Thymus (tissue), 11 donors: ENCODE measurements at regions not wholly inside any gene's neighbourhood (a gene's known extent, or its start where the extent isn't known, plus 50 kb on each side); places are given as distances from the start of the nearest gene placed in this dataset.

ENCODE experiments used
- DNase-seq, 9 donors: peaks; one replicate each; pipeline ENCODE4 v3.0.0-alpha.2; 2013; ENCODE audit warnings: low spot score in 9 of 9, low read depth in 6 of 9, missing footprints in 1 of 9
- H3K27ac ChIP-seq, 2 donors: one replicate each; pipeline ENCODE4 v1.5.1; 2013; ENCODE audit warnings: control low read depth in 1 of 2, low read depth in 1 of 2, low read length in 1 of 2, mild to moderate bottlenecking in 1 of 2, moderate library complexity in 1 of 2
- H3K27me3 ChIP-seq, 2 donors: one replicate each; pipeline ENCODE4 v1.5.1; 2013; ENCODE audit warnings: low read length in 1 of 2; ENCODE audit not compliant: control insufficient read depth in 2 of 2, insufficient read depth in 1 of 2
- H3K36me3 ChIP-seq, 2 donors: one replicate each; pipeline ENCODE4 v1.5.1; 2013; ENCODE audit warnings: low read length in 1 of 2, mild to moderate bottlenecking in 1 of 2, moderate library complexity in 1 of 2; ENCODE audit not compliant: control insufficient read depth in 2 of 2, insufficient read depth in 2 of 2
- H3K4me1 ChIP-seq, 2 donors: one replicate each; pipeline ENCODE4 v1.5.1; 2013; ENCODE audit warnings: low read length in 2 of 2; ENCODE audit not compliant: control insufficient read depth in 2 of 2, insufficient read depth in 2 of 2
- H3K4me3 ChIP-seq, 2 donors: one replicate each; pipeline ENCODE4 v1.5.1; 2013; ENCODE audit warnings: low read length in 2 of 2, control low read depth in 1 of 2, mild to moderate bottlenecking in 1 of 2
- H3K9me3 ChIP-seq, 2 donors: one replicate each; pipeline ENCODE4 v1.5.1; 2013; ENCODE audit warnings: low read length in 1 of 2, mild to moderate bottlenecking in 1 of 2; ENCODE audit not compliant: control insufficient read depth in 2 of 2, insufficient read depth in 1 of 2
- whole genome bisulfite sequencing: extraction: QIAGEN DNeasy Blood & Tissue Kit; methylation state at CpG from one replicate; pipeline ENCODE4 v1.1.7; 2013; 5-methylcytosine and 5-hydroxymethylcytosine counted together
- donor health status: healthy.

DNA sequence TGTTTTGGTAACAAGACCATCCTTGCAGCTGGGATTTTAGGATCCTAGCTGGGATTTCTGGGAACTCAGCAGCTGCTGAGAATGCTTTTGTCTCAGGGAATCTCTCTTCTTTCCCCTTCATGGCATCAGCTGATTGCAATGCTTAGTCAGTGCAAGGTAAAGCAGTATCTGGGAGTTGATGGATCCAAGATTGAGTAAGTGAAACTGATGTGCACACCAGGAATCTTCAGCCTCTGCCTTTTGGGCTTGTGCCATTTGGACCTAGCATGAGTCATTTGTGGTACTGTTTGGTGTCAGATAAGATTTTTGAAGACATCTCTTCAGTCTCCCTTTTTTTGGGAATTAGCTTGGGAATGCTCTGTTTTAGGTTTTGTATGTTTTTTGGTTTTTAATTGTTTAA lies 363.3 kb upstream of the TFPI start:
- no peak overlapping the region for H3K4me3 ChIP-seq
- no peaks in the 10 kb centered on the region for H3K36me3 ChIP-seq
- H3K27ac ChIP-seq: no peak overlapping the region
- H3K4me1 ChIP-seq: no peaks in the 10 kb centered on the region
- no peaks in the 10 kb centered on the region for H3K9me3 ChIP-seq
- DNase-seq: no peak
- no peaks in the 10 kb centered on the region for H3K27me3 ChIP-seq

DNA sequence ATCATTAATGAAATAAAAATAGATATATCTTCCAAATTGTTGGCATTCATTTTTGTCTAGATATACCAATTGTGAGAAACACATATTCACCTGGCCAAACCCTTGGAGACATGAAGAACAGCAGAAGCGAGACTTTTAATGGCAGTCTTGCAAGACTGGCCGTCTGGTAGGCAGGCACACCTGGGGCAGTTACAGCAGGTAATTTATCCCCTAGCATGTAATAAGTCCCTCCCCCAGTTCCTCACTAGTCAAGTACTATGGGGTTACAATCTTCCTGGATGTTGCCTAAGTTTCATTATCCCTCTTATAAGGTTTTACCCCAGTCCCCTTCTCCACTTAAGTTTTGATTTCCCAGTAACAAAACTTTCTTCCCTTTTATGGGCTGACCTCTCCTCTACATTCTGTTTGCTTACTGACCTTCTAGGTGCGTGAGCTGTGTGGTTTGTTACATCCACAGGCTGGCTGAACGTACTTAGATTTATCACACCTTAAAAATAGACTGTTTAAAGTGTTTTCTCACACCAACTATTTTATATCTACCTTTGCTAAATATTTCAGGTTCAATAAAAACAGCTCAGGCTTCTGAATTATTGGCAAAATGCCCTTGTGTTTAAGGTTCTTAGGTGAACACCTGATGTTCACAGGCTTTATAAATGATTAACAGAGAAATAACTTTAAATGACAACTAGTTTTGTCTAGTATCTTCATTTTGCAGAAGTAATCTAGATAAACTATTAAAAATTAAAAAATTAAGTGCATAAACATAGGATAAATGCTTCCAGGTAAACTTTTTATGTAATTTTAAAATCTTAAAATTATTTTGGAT lies 365.0 kb upstream of the TFPI start:
- Histone ChIP-seq H3K4me3 (no peak overlapping the region), H3K27ac (no peak overlapping the region), H3K27me3 (no peaks in the 10 kb centered on the region), H3K4me1 (no peaks in the 10 kb centered on the region), H3K9me3 (no peaks in the 10 kb centered on the region), H3K36me3 (no peaks in the 10 kb centered on the region)
- no peak for DNase-seq
- 93% methylated on average over 4 of the region's 4 CpGs for WGBS

DNA sequence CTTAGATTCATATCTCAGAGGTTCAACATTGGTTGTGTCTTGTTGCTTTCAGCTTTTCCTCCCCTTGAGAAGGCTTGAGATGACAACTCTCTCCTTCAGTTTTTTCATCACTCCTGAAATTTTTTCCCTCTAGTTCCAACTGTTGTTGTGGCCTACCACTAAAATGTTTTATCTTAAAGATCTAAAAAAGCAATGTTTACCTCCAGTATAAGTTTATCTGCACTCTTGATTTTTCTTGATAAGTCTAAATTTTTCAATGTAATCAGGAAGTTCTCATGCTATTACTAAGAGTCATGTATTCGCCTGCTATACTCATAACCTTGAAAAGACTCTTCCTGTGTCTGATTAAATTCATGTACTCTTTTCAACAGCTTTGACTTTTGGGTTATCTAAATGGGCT lies 366.3 kb upstream of the TFPI start:
- H3K36me3 ChIP-seq: no peaks in the 10 kb centered on the region
- no peaks in the 10 kb centered on the region for H3K4me1 ChIP-seq
- H3K4me3 ChIP-seq: no peak overlapping the region
- H3K27me3 ChIP-seq: no peaks in the 10 kb centered on the region
- WGBS: 82% methylated on average over 1 of the region's 1 CpG
- H3K27ac ChIP-seq: no peak overlapping the region
- DNase-seq: no peak
- H3K9me3 ChIP-seq: no peaks in the 10 kb centered on the region

DNA sequence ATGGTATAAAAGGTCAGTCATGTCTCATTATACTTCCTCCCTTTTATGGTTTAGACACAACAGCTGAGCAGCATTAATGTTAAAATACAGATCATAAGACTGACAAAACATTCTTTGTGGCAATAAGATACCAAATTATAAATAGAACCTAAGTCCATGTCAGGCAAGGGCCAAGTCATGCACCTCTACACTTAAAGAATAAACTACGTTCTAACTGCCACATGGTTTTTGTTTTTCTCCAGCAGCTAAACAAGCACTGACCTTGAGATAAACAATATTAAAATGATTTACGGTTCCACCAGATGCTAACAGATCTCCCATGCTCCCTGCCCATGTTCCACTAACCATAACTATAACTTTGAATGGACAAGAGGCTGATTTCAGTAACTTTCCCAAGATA lies 368.6 kb upstream of the TFPI start:
- no peaks in the 10 kb centered on the region for H3K36me3 ChIP-seq

DNA sequence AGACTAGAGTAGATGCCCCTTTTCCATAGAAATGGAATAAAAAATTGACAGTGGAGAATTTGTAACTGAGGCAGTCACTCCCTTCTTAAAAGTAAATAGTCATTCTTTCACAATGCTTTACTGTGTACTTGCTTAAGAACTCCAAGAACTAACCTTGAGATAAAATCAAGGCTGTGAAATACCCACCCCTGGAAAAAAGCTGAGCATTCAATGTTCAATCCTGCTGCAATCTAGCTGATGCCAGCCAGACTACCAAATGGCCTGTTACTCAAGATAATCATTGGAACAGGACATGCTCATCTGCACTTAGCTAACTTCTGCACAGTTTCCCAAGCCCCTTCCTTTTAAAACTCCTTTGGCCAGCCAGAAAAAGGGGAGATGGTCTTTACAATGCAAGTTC lies 367.4 kb upstream of the GULP1 start:
- H3K36me3 ChIP-seq: no peaks in the 10 kb centered on the region
- no peak overlapping the region for H3K27ac ChIP-seq

More for the DNA sequence above, 368.6 kb upstream of the TFPI start:
- H3K9me3 ChIP-seq: no peaks in the 10 kb centered on the region
- no peak overlapping the region for H3K4me3 ChIP-seq
- DNase-seq: no peak
- no peaks in the 10 kb centered on the region for H3K4me1 ChIP-seq
- H3K27me3 ChIP-seq: no peaks in the 10 kb centered on the region
- no peak overlapping the region for H3K27ac ChIP-seq
- WGBS: 97% methylated on average over 2 of the region's 2 CpGs

DNA sequence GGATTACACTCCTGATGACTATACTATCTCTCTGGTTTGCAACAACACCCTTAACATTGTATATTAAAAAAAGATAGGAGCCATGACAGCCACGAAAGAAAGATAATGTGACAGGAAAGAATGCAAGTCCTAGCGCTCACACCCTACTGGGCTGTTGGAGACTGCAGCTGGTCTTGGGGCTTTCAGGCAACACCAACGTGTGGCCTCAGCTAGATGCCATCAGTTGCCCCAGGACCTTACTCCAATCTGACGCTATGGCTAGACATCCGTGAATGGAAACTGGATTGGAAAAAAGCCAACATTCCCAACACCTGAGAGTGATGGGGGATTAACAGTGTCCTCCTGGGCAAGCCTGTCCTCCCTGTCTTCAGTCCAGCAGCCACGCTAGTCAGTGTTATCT lies 357.4 kb upstream of the GULP1 start:
- Histone ChIP-seq H3K36me3 (no peaks in the 10 kb centered on the region), H3K4me1 (no peaks in the 10 kb centered on the region), H3K27me3 (no peaks in the 10 kb centered on the region), H3K4me3 (no peak overlapping the region), H3K27ac (no peak overlapping the region), H3K9me3 (no peaks in the 10 kb centered on the region)
- no peak for DNase-seq
- WGBS: 86% methylated on average over 6 of the region's 6 CpGs

More for the DNA sequence above, 367.4 kb upstream of the GULP1 start:
- no peak for DNase-seq
- no peaks in the 10 kb centered on the region for H3K9me3 ChIP-seq
- H3K27me3 ChIP-seq: no peaks in the 10 kb centered on the region
- H3K4me3 ChIP-seq: no peak overlapping the region
- H3K4me1 ChIP-seq: no peaks in the 10 kb centered on the region

DNA sequence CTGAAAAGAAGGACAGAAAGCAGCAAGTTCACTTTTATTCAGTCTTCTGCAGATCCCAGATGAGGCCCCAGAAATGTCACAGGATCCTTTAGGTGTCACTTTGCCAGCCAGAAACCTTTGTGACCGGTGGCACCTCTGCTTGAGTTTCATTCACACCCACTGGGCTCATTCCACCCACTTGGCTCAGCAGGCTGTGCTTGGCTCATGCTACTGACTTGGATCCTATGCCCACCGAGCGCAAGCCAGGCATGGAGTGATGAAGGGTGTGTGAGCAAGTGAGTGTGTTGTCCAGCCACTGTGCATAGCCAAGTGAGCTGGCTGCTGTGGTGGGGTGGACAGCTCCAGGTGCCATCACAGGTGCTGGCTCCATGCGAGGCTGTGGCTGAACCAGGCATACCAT lies 357.0 kb upstream of the GULP1 start:
- Histone ChIP-seq H3K36me3 (no peaks in the 10 kb centered on the region), H3K9me3 (no peaks in the 10 kb centered on the region), H3K4me1 (no peaks in the 10 kb centered on the region), H3K27me3 (no peaks in the 10 kb centered on the region), H3K4me3 (no peak overlapping the region), H3K27ac (no peak overlapping the region)
- no peak for DNase-seq
- 92% methylated on average over 4 of the region's 4 CpGs for WGBS

DNA sequence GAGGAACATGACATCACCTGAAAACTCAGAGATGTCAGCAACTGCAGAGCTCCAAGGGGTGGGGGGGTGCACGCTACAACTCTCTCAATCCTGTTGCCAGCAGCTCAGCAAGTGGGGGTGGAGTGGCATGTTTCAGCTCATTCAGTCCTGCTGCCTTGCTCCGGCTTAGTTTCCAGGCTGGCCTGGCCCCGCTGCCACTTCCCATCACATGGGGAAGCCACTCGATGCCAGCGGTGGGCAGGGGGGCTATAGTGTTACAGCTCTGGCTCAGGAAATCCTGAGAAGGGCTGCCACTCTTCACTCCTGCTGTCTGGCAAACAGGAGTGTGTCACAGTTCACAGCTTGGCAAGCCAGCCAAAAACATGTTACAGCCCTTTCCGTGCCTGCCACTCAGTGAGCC lies 356.5 kb upstream of the GULP1 start:
- Histone ChIP-seq H3K9me3 (no peaks in the 10 kb centered on the region), H3K36me3 (no peaks in the 10 kb centered on the region), H3K27me3 (no peaks in the 10 kb centered on the region), H3K27ac (no peak overlapping the region), H3K4me3 (no peak overlapping the region), H3K4me1 (no peaks in the 10 kb centered on the region)
- DNase-seq: no peak
- whole genome bisulfite sequencing: 95% methylated on average over 6 of the region's 6 CpGs

DNA sequence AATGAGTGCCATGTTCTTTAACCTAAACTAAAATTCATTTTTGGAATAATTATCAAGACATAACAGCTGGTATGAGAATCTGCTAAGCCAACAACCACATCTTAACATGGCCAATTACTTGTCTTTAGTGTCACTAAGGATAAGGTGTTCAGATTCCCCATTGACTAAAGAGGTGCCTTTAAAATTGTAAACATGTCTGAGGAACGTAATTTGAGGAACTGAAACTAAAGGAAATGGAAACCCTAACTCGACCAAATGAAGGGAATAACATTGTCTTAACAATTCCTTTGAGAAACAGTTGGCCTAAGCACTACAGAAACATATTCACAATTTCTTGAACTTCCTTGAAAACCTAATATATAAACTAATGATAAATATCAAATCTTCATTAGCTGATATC lies 355.4 kb upstream of the GULP1 start:
- no peaks in the 10 kb centered on the region for H3K9me3 ChIP-seq
- no peaks in the 10 kb centered on the region for H3K36me3 ChIP-seq
- WGBS: 7% methylated on average over 2 of the region's 2 CpGs
- no peaks in the 10 kb centered on the region for H3K27me3 ChIP-seq
- H3K4me1 ChIP-seq: no peaks in the 10 kb centered on the region
- no peak overlapping the region for H3K27ac ChIP-seq
- no peak overlapping the region for H3K4me3 ChIP-seq
- no peak for DNase-seq
